Sigmoid colon (tissue), 6 donors: ENCODE measurements at regions not wholly inside any gene's neighbourhood (a gene's known extent, or its start where the extent isn't known, plus 50 kb on each side); places are given as distances from the start of the nearest gene placed in this dataset.

Experiments used
- DNase-seq: peaks from one replicate; pipeline ENCODE4 v3.0.0-alpha.2; 2019
- H3K27ac ChIP-seq, 4 donors: fragments of 200-600 bp; sonication (generic); one replicate each; pipeline ENCODE4 v1.5.1; 2016 to 2019; ENCODE audit warnings: mild to moderate bottlenecking in 1 of 4
- H3K27me3 ChIP-seq, 3 donors: fragments of 200-600 bp; sonication (generic); one replicate each; pipeline ENCODE4 v1.5.1; 2019; ENCODE audit warnings: mild to moderate bottlenecking in 1 of 3
- H3K36me3 ChIP-seq, 4 donors: fragments of 200-600 bp; sonication (generic); one replicate each; pipeline ENCODE4 v1.5.1; 2016 to 2019
- H3K4me1 ChIP-seq, 4 donors: fragments of 200-600 bp; sonication (generic); one replicate each; pipeline ENCODE4 v1.5.1; 2017 to 2019
- H3K4me3 ChIP-seq, 4 donors: fragments of 200-600 bp; sonication (generic); one replicate each; pipeline ENCODE4 v1.5.1; 2017 to 2019; ENCODE audit warnings: mild to moderate bottlenecking in 2 of 4, moderate library complexity in 1 of 4
- H3K9me3 ChIP-seq, 4 donors: fragments of 200-600 bp in 3 of 4; sonication (generic) in 3 of 4; one replicate each; pipeline versions ENCODE4 v1.5.1 to v1.6.1; 2013 to 2019
- CTCF ChIP-seq, 4 experiments: fragments of 450-650 bp in 3 of 4; fragments of 200-600 bp in 1 of 4; IDR thresholded peaks; one replicate each; pipeline ENCODE4 v1.5.1; 2016 to 2019; ENCODE audit warnings: antibody characterized with exemption in 4 of 4, mild to moderate bottlenecking in 3 of 4, moderate library complexity in 2 of 4
- EP300 ChIP-seq, 4 donors: sonication (generic); formaldehyde crosslinking; IDR thresholded peaks; one replicate each; pipeline ENCODE4 v1.6.1; 2017; ENCODE audit warnings: antibody characterized with exemption in 4 of 4
- POLR2A ChIP-seq, 2 donors: fragments of 450-650 bp; IDR thresholded peaks; one replicate each; pipeline ENCODE4 v1.6.1; 2016; ENCODE audit warnings: antibody characterized with exemption in 2 of 2, mild to moderate bottlenecking in 2 of 2, moderate library complexity in 2 of 2
- POLR2AphosphoS5 ChIP-seq, 4 donors: sonication (generic); formaldehyde crosslinking; IDR thresholded peaks; one replicate each; pipeline ENCODE4 v1.6.1; 2017; ENCODE audit warnings: antibody characterized with exemption in 4 of 4
- WGBS, 2 donors: extraction: QIAGEN DNeasy Blood & Tissue Kit; methylation state at CpG; one replicate each; pipeline ENCODE4 v1.1.7; 2013; 5-methylcytosine and 5-hydroxymethylcytosine counted together
- intact Hi-C: fragments of 100-400 bp; cut with DNase I; formaldehyde crosslinking; loops from one replicate; pipeline ENCODE4 v1.15.1; 2023
- donor health status: healthy with polysubstance abuse.
- donor health status: healthy.

- no peak overlapping the region for H3K4me3 ChIP-seq
- no peaks in the 10 kb centered on the region for H3K4me1 ChIP-seq
- intact Hi-C loops: no loop called here
- 76 to 89% methylated on average over 17 of the region's 17 CpGs for WGBS, 2 donors
- no peaks in the 10 kb centered on the region for H3K27me3 ChIP-seq
- TF ChIP-seq POLR2AphosphoS5 (IDR thresholded peaks at IDR 0.05) (no peak), EP300 (IDR thresholded peaks at IDR 0.05) (no peak), CTCF (IDR thresholded peaks at IDR 0.05) (no peak), POLR2A (IDR thresholded peaks at IDR 0.05) (no peak)
- H3K27ac ChIP-seq: no peak overlapping the region
- H3K36me3 ChIP-seq: no peaks in the 10 kb centered on the region
- H3K9me3 ChIP-seq: no peaks in the 10 kb centered on the region
- peak; percentile 36 for DNase-seq
Observed at GRCh38 chr14:101199028-101199770, 295.7 kb upstream of the RTL1 start.

GRCh38 chr14:101200008-101200649 lies 296.6 kb upstream of the RTL1 start:
- Histone ChIP-seq H3K4me1 (no peaks in the 10 kb centered on the region), H3K27me3 (no peaks in the 10 kb centered on the region), H3K9me3 (no peaks in the 10 kb centered on the region), H3K36me3 (no peaks in the 10 kb centered on the region), H3K27ac (no peak overlapping the region), H3K4me3 (no peak overlapping the region)
- DNase-seq: peak; percentile 19
- 86 to 92% methylated on average over 13 of the region's 13 CpGs for WGBS, 2 donors
- TF ChIP-seq POLR2AphosphoS5 (IDR thresholded peaks at IDR 0.05) (no peak), EP300 (IDR thresholded peaks at IDR 0.05) (no peak), POLR2A (IDR thresholded peaks at IDR 0.05) (no peak), CTCF (IDR thresholded peaks at IDR 0.05) (no peak)
- intact Hi-C loops: no loop called here

- WGBS, 2 donors: 89 to 92% methylated on average over 12 of the region's 12 CpGs
Observed at GRCh38 chr14:101200650-101201516, 297.4 kb upstream of the RTL1 start.

More at GRCh38 chr14:101200650-101201516, 297.4 kb upstream of the RTL1 start:
- DNase-seq: peak; percentile 54
- Histone ChIP-seq H3K27me3 (no peaks in the 10 kb centered on the region), H3K4me1 (no peaks in the 10 kb centered on the region), H3K27ac (no peak overlapping the region), H3K4me3 (no peak overlapping the region), H3K36me3 (no peaks in the 10 kb centered on the region), H3K9me3 (peaks cover 0 to 3% (median 0%) of the 10 kb centered on the region in 4 donors)
- TF ChIP-seq CTCF (IDR thresholded peaks at IDR 0.05) (no peak), EP300 (IDR thresholded peaks at IDR 0.05) (no peak), POLR2A (IDR thresholded peaks at IDR 0.05) (no peak), POLR2AphosphoS5 (IDR thresholded peaks at IDR 0.05) (no peak)
- intact Hi-C loops: no loop called here
